Activated CD4-positive, CD25-positive, alpha-beta regulatory T cell treated with anti-CD3 and anti-CD28 coated beads, Interleukin-2, amount 50 U/mL, for 16 hours (primary cell): ENCODE measurements at regions not wholly inside any gene's neighbourhood (a gene's known extent, or its start where the extent isn't known, plus 50 kb on each side); places are given as distances from the start of the nearest gene placed in this dataset.

Experiments used
- DNase-seq: peaks from one replicate; pipeline ENCODE4 v3.0.0-alpha.2; 2020; ENCODE audit warnings: low read depth, low spot score

DNA sequence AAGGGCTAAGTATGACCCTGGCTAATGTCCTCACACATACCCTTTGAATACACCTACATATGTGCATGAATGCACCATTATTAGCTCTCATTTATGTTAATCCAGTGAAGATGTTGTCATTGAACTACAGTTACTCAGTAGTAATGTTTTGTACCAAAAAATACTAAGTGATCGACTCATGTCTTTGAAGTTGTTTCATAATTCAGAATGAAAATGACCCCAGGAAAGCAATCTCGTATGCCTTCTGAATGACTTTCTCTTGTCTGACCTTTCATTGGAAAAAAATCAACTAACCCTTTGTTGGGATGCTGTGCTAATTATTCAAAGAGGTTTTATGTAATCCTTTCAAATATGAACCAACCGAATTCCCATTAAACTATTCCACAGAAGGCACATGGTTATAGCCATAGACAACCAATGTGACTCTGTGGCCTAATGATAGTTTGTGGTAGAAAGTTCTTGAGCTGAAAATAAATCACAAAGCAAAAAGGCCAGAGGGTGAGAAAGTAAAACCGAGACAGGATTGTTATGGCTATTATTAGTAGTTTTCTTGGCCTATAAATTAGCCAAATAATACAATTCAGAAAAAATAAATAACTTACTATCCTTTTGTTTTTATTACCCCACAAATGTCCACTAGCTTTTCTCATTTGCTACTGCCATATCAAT, 86.8 kb upstream of the STARD13 start:
- DNase-seq, result no peak

DNA sequence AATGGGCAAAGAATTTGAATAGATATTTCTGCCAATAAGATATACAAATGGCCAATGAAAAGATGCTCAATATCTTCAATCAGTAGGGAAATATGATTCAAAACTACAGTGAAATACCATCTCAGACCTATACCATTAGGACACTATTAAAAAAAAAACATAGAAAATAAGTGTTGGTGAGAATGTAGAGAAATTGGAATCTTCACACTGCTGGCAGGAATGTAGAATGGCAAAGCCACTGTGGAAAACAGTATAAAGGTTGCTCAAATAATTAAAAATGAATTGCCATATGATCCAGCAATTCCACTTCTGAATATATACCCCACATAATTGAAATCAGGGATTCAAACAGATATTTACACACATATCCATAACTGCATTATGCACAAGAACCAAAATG, 88.1 kb upstream of the STARD13 start:
- DNase-seq, result no peak

DNA sequence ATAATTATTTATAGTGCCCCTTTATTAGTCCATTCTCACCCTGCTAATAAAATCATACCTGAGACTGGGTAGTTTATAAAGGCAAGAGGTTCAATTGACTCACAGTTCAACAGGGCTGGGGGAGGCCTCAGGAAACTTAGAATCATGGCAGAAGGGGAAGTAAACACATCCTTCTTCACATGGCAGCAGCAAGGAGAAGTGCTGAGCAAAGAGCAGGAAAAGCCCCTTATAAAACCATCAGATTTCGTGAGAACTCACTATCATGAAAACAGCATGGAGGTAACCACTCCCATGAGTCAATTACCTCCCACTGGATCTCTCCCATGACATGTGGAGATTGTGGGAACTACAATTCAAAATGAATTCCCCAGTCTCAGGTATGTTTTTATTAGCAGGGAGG, 89.9 kb upstream of the STARD13 start:
- DNase-seq, result no peak

- DNase-seq, result no peak
These were observed 90.7 kb upstream of the STARD13 start for GRCh38 chr13:33376212-33376611.

GRCh38 chr13:33377411-33377810, 91.9 kb upstream of the STARD13 start:
- DNase-seq, result no peak

- no peak for DNase-seq
These were observed 92.3 kb upstream of the STARD13 start for GRCh38 chr13:33377825-33378224.

GRCh38 chr13:33379608-33380007, 94.1 kb upstream of the STARD13 start:
- no peak for DNase-seq

DNA sequence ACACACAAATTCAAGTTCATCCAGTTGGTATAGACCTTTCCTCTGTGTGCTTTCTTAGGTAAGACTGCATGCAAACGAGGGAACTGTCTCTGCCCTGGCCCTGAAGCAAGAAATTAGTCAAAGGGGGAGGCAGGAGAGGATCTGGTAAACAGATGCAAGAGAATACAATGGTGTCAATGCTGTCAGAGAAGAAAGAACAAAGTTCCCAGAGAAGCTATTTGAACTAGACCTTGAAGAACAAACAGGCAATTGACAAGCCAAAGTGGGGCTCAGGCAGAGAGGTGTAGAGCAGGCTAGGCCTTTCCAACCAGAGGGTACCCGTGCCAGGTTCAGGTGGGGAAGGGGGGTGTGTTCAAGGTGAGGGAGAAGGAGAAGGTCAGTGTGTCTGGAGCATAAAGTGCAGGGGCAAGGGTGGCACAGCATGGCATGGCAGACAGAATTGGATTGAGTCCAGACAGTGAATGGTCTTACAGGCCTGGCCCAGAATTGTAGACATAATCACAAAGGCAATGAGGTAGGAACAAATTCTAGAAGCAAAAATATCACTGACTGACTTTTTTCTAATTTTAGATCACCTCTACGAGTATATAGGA, 95.0 kb upstream of the STARD13 start:
- no peak for DNase-seq

DNA sequence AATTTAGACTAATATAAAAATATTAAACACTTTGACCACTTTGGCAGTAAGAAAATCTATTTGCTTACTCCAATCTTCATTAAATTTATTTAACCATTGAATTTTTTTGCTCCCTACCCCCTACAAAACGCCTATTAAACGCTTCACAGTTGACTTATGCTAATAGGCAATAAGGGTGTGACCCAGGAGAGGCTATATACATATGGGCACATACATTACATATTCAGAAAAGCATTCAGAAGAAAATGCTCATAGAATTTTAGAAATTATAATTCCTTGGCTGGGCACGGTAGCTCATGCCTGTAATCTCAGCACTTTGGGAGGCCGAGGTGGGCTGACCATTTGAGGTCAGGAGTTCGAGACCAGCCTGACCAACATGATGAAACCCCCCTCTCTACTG, 95.6 kb upstream of the STARD13 start:
- DNase-seq, result no peak

DNA sequence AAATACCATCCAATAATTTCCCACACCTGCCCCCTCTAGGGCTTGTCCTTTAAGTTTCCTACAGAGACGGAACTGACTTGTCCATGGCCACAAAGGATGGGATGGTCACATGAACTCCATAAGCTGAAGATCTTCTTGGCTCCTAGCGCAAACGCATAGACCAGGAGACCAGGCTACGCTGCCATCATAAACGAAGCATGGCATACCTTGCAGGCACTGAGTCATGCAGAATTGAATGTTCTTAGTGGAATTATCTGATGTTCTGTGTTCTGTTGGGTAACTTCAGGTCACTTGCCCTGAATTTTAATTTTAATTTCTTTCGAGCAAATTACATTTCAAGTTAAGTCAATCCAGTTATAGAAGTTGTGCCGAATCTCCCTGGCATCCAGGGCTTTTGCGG, 96.4 kb upstream of the STARD13 start:
- DNase-seq, result no peak

DNA sequence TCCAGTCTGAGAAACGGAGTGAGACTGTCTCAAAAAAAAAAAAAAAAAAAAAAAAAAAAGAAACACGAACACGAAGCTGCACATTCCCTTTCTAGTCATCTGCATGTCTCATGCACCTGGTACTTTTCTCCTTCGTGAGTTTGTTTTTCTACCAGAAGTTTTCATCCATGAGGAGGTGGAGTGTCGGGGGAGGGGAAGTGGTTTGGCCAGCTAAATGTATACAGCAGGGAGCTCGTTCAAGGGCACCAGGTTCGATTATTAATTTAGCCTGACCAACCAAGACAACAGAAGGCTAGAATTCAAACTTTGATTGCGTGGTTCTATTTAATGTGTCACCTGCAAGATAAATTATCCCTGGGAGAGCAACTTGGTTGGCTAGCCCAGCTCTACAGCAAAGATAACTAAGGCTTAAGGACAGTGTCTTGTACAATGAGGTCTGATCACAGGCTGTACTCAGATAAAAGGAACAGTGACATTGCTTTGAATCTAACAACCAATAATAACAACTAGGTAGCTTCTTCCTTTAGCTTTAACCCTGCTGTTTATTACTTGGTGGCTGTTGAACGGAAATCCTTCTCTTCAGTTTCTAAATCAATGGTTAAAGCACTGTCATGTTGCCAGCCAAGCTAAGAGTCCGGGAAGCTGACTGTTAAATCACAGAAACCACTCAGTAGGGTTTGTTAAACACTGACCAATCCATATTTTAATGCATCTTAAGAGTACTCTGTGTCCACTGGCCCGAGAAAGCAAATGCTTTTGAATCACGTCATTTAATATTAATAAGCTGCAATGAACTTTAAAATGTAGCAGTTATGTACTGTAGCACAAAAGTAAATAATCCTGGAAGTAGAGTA, 98.4 kb upstream of the STARD13 start:
- DNase-seq, result no peak

GRCh38 chr13:33388286-33388998, 102.9 kb upstream of the STARD13 start:
- DNase-seq, result no peak

GRCh38 chr13:33392794-33393405, 107.3 kb upstream of the STARD13 start:
- no peak for DNase-seq

DNA sequence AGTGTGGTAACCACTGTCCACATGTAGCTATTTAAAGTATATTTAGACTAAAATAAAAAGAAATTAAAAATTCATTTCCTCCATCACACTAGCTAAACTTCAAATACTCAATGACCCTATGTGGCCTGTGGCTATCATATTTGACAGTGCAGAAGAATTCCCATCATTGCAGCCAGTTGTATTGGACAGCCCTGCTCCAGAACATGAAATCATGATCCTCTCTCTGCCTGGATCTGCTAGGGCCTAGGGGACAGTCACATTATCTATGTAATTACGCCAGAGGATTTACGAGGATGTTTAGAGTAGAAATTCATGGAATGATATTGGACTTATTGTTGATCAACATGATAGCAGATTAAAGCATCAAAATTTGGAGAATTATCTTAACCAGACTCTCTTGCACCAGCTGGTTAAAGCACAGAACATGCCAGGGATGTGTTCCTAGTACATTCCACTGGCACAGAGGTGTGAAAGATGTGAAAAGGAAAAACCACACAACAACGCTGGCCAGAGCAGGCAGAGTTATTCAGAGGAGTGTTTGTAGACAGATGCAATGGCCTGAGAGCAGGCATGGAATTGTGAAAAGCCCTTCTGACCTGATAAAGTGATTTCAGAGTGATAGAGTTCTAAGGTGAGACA, 108.9 kb upstream of the STARD13 start:
- DNase-seq, result no peak

DNA sequence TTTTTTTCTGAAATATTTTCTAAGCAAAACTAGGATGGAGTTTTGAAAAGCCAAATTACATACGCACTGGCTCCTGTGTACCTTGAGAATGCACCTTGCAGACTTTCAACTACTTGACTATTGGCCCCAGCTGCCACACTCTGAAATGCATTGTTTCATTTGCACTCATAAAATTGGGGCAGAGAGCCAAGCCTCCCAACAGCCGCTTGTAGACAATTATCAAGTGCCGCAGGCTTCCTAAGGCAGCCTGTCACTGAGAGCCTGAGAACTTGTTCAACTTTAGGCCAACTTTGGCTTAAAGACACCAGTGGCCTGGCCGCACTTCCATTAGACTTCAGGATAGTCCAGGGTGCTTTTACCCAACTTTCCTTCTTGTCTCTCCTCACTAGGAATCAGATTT, 115.7 kb upstream of the STARD13 start:
- no peak for DNase-seq

GRCh38 chr13:33402975-33403374, 117.4 kb upstream of the STARD13 start:
- no peak for DNase-seq

DNA sequence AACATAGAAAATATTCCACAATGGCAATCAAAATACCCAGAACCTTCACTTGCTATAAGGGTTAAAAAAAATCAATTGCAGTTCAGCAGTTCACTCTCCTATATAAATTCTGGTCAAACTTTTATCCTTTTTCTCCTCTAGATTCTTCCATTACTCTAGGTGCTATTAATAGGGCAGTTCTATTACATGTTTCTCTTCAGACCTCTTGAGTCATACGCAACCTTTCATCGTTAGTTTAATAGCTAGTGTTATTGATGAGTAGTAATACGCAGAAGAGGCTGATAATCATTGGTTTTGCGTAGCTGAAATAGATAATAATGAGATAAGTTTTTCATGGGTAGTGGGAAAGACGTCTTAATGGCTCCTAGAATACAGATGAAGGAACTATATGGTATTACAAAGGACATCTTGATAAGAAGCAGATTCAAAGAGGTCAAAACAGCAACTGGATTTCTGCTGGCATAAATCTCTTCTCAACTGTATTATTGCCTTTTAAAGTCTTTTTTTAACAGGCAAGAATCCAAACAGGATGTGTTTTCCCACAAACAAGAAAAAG, 118.3 kb upstream of the STARD13 start:
- no peak for DNase-seq

DNA sequence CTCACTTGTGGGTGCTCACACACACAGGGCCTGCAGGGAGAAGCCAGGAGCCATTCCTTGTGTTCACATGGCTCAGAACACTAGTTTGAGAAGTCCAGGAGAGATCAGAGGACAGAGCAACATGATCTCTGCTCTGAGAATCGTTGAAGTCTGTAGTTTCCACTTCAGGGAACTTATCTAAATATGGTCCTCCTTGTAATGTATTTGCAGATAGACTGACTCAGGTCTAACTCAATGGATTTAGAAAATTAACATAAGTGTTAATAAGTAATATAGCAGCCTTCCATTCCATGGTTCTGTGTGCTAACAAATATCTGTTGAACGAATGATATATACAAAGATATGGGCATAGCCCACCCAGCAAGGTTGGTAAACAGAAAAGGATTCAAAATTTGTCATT, 119.8 kb upstream of the STARD13 start:
- no peak for DNase-seq

- DNase-seq, result no peak
These were observed 124.3 kb upstream of the STARD13 start for GRCh38 chr13:33409673-33410510.

- DNase-seq, result no peak
These were observed 125.1 kb upstream of the STARD13 start for GRCh38 chr13:33410619-33411018.
